Mesendoderm (in vitro differentiated cells): ENCODE measurements at regions not wholly inside any gene's neighbourhood (a gene's known extent, or its start where the extent isn't known, plus 50 kb on each side); places are given as distances from the start of the nearest gene placed in this dataset.

Experiments
- DNase-seq: peaks from one replicate; pipeline ENCODE4 v3.0.0; 2013
- H2AK5ac ChIP-seq: 2 replicates; pipeline ENCODE4 v1.6.1; 2013; ENCODE audit warnings: low read length, inconsistent platforms
- H2BK120ac ChIP-seq: 2 replicates; pipeline ENCODE4 v1.6.1; 2013; ENCODE audit warnings: low read depth, mild to moderate bottlenecking, low read length, moderate library complexity, mixed read lengths
- H2BK15ac ChIP-seq: replicated peaks from 2 replicates; pipeline ENCODE4 v1.6.1; 2013; ENCODE audit warnings: low read depth, mild to moderate bottlenecking, moderate library complexity
- H2BK5ac ChIP-seq: 2 replicates; pipeline ENCODE4 v1.6.1; 2013; ENCODE audit warnings: low read length, inconsistent platforms
- H3K18ac ChIP-seq: 2 replicates; pipeline ENCODE4 v1.6.1; 2013; ENCODE audit warnings: mild to moderate bottlenecking, low read length, mixed read lengths
- H3K23ac ChIP-seq: one replicate; pipeline ENCODE4 v1.6.1; 2013; ENCODE audit warnings: low read length
- H3K27ac ChIP-seq: 2 replicates; pipeline ENCODE4 v1.5.1; 2013; ENCODE audit warnings: low read depth, mild to moderate bottlenecking, inconsistent platforms, low read length, moderate library complexity
- H3K27me3 ChIP-seq: 2 replicates; pipeline ENCODE4 v1.6.1; 2013; ENCODE audit warnings: low read length, control low read depth, mild to moderate bottlenecking, inconsistent platforms; ENCODE audit not compliant: insufficient read depth, poor library complexity
- H3K36me3 ChIP-seq: 2 replicates; pipeline ENCODE4 v1.6.1; 2013; ENCODE audit warnings: low read length, inconsistent platforms; ENCODE audit not compliant: control insufficient read depth, insufficient read depth
- H3K4ac ChIP-seq: one replicate; pipeline ENCODE4 v1.6.1; 2013; ENCODE audit warnings: low read depth, mild to moderate bottlenecking, low read length, moderate library complexity
- H3K4me1 ChIP-seq: 2 replicates; pipeline ENCODE4 v1.6.1; 2013; ENCODE audit warnings: low read depth, low read length, inconsistent platforms; ENCODE audit not compliant: control insufficient read depth
- H3K4me2 ChIP-seq: 2 replicates; pipeline ENCODE4 v1.6.1; 2013; ENCODE audit warnings: low read length
- H3K4me3 ChIP-seq: 2 replicates; pipeline ENCODE4 v1.5.1; 2013; ENCODE audit warnings: mild to moderate bottlenecking, low read length
- H3K56ac ChIP-seq: one replicate; pipeline ENCODE4 v1.6.1; 2013; ENCODE audit warnings: low read length
- H3K79me1 ChIP-seq: 2 replicates; pipeline ENCODE4 v1.6.1; 2013; ENCODE audit warnings: low read length, inconsistent platforms
- H3K79me2 ChIP-seq: 2 replicates; pipeline ENCODE4 v1.6.1; 2013; ENCODE audit warnings: mild to moderate bottlenecking, low read length; ENCODE audit not compliant: control insufficient read depth, insufficient read depth
- H3K9ac ChIP-seq: 2 replicates; pipeline ENCODE4 v1.6.1; 2013; ENCODE audit warnings: low read length, inconsistent platforms
- H4K5ac ChIP-seq: one replicate; pipeline ENCODE4 v1.6.1; 2013; ENCODE audit warnings: low read length
- H4K8ac ChIP-seq: one replicate; pipeline ENCODE4 v1.6.1; 2013; ENCODE audit warnings: low read depth, mild to moderate bottlenecking, control low read depth, low read length, moderate library complexity
- WGBS: extraction: QIAGEN DNeasy Blood & Tissue Kit; methylation state at CpG from one replicate; pipeline ENCODE4 v1.1.7; 2013; ENCODE audit warnings: low lambda C conversion rate, missing lambda C conversion rate; ENCODE audit not compliant: insufficient coverage; ENCODE audit errors: extremely low coverage; 5-methylcytosine and 5-hydroxymethylcytosine counted together

DNA sequence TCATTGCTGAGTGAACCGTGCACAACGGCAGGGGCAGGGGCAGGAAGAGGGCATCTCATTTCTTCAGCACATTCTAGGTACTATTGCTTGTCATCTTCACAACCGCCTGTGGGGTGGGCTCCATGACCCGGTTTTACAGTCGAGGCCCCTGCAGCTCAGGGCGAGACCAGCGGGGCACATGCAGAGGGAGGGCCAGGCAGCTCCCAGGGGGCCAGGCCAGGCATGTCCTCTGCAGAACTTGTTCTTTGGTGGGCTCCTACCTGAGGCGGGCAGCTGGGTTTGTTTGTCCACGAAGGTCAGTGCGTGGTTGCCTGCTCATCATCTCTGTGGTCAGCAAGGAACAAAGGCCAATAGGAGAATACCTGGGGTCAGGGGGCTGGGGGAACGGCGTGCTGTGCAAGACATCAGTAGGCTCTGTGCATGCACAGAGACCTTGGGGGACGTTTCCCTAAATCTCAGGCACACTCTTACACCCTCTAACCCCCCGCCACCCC, 75.1 kb upstream of the LEP start:
- Histone ChIP-seq H3K27me3 (peaks cover 32% of the 10 kb centered on the region), H3K27ac (no peak overlapping the region), H3K79me2 (no peaks in the 10 kb centered on the region), H3K4ac (no peak overlapping the region), H3K4me2 (no peak overlapping the region), H3K9ac (no peak overlapping the region), H2BK5ac (no peak overlapping the region), H3K4me1 (peaks cover 2% of the 10 kb centered on the region), H3K4me3 (no peak overlapping the region), H3K56ac (no peak overlapping the region), H2BK120ac (no peak overlapping the region), H4K8ac (no peak overlapping the region), H2AK5ac (no peak overlapping the region), H3K36me3 (no peaks in the 10 kb centered on the region), H3K79me1 (no peaks in the 10 kb centered on the region), H2BK15ac (no peak overlapping the region), H4K5ac (no peak overlapping the region), H3K23ac (peak overlapping the region; percentile 45), H3K18ac (no peak overlapping the region)
- WGBS: no CpG with 5 or more reads among the region's 14 CpGs
- DNase-seq: peak; percentile 4

DNA sequence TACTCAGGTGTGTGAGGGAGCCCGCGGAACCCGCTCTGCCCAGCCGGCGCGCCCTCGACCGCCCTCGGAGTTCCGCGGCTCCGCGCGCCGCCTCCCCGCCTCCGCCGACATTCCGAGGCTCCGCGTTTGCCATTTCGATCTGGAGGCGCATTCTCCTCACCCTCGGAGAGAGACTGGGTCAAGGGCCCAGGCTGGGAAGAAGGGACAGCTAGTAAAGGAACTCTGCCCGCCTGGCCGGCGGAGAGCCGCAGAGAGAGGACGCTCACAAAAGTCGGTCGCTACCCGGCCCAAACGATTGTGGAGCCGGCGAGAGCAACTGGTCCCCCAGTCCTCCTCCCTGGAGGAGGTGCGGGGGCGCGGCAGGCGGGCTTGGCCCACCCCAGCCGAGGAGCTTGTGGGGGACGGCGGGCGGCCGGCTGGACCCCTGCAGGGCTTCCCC, 74.5 kb upstream of the LEP start:
- Histone ChIP-seq H3K23ac (no peak overlapping the region), H3K79me1 (no peaks in the 10 kb centered on the region), H2AK5ac (no peak overlapping the region), H4K8ac (no peak overlapping the region), H3K36me3 (no peaks in the 10 kb centered on the region), H4K5ac (no peak overlapping the region), H2BK5ac (no peak overlapping the region), H2BK120ac (no peak overlapping the region), H3K27me3 (peaks cover 32% of the 10 kb centered on the region), H3K56ac (peak overlapping the region; percentile 7), H3K79me2 (no peaks in the 10 kb centered on the region), H3K4ac (no peak overlapping the region), H3K4me3 (no peak overlapping the region), H3K18ac (no peak overlapping the region), H3K4me1 (peaks cover 2% of the 10 kb centered on the region), H3K27ac (no peak overlapping the region), H2BK15ac (no peak overlapping the region), H3K9ac (no peak overlapping the region), H3K4me2 (peak overlapping the region; percentile 70)
- no CpG with 5 or more reads among the region's 44 CpGs for WGBS
- DNase-seq: peak; percentile 32

DNA sequence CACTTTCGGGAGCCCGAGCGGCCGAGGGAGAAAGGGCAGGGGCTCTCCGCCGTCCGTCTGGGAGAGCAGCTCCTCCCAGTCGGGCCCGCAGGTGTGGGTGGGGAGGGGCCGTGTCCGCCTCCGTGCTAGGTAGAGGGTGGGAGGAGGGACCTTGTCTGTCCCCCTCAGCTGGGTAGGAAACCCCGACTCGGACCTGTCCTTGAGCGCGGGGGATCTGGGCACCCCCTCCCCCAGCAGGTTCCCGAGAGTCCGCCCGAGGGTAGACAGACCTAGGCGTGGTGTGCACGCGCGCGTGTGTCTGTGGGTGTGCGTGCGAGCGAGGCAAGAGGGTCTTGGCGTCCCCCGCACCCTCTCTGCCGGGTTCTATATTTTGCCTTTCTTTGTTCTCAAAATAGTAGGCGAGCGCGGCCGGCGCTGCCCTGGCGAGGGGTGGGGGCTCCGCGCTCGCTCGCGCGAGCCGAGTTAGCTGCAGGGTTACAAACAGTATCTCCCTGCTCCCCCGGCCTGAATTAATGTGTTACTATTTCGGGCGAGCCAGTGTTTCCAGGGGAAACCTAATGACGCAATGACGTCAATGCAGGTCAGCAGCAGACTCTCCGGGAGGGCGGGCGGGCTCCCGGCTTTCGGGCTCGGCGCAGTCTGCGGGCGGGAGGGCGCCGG, 73.9 kb upstream of the LEP start:
- H3K27ac ChIP-seq: no peak overlapping the region
- no peak overlapping the region for H2AK5ac ChIP-seq

GRCh38 chr7:128167791-128168666, 73.0 kb upstream of the LEP start:
- Histone ChIP-seq H4K8ac (no peak overlapping the region), H3K23ac (peak overlapping the region; percentile 66), H2AK5ac (no peak overlapping the region), H3K27me3 (peaks cover 32% of the 10 kb centered on the region), H3K18ac (no peak overlapping the region), H3K4ac (no peak overlapping the region), H2BK120ac (no peak overlapping the region), H3K4me2 (no peak overlapping the region), H3K4me1 (peaks cover 2% of the 10 kb centered on the region), H3K9ac (no peak overlapping the region), H3K79me1 (no peaks in the 10 kb centered on the region), H3K36me3 (no peaks in the 10 kb centered on the region), H3K27ac (no peak overlapping the region), H3K4me3 (no peak overlapping the region), H4K5ac (no peak overlapping the region), H3K56ac (no peak overlapping the region), H2BK5ac (no peak overlapping the region), H3K79me2 (no peaks in the 10 kb centered on the region), H2BK15ac (no peak overlapping the region)
- DNase-seq: no peak
- no CpG with 5 or more reads among the region's 59 CpGs for WGBS

More for the DNA sequence above, 73.9 kb upstream of the LEP start:
- Histone ChIP-seq H3K9ac (no peak overlapping the region), H2BK5ac (no peak overlapping the region), H3K4me1 (peaks cover 2% of the 10 kb centered on the region), H3K36me3 (no peaks in the 10 kb centered on the region), H4K8ac (no peak overlapping the region), H2BK120ac (no peak overlapping the region), H3K23ac (no peak overlapping the region), H3K79me1 (no peaks in the 10 kb centered on the region), H3K56ac (no peak overlapping the region), H3K4me3 (no peak overlapping the region), H3K4me2 (peak overlapping the region; percentile 70), H4K5ac (no peak overlapping the region), H3K79me2 (no peaks in the 10 kb centered on the region), H2BK15ac (no peak overlapping the region), H3K27me3 (peaks cover 32% of the 10 kb centered on the region), H3K18ac (no peak overlapping the region), H3K4ac (no peak overlapping the region)
- WGBS: no CpG with 5 or more reads among the region's 59 CpGs
- peak; percentile 60 for DNase-seq

DNA sequence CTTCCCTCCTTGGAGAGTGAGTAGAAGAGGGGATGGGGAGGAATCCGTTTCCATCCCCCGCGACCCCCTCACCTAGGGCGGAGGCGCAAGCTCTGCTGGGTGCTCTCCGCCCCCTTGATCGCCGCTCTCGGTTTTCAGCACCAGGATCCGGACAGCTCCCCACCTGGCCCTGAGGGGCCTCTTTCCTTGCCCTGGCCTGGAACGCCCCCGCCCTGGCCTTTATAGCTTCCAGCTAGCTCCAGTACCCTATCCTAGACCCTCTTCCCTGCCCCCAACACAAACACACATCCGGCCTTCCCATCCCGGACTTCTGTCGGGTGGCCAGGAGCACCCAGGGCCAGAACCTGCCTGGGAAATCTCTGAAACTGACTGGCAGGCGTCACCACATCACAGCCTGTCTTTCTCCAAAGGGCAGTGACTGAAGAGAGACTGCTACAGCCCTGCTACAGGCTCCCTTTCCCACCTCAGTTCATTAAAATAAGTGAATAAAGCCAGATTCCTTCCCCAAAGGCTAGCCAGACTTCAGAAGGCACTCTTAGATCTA, 72.3 kb upstream of the LEP start:
- no CpG with 5 or more reads among the region's 16 CpGs for WGBS

More for the DNA sequence above, 72.3 kb upstream of the LEP start:
- no peak overlapping the region for H2AK5ac ChIP-seq
- no peak overlapping the region for H3K23ac ChIP-seq
- DNase-seq: peak; percentile 89
- no peak overlapping the region for H3K4me2 ChIP-seq
- H4K5ac ChIP-seq: no peak overlapping the region
- H3K79me2 ChIP-seq: no peaks in the 10 kb centered on the region
- no peak overlapping the region for H4K8ac ChIP-seq
- H3K79me1 ChIP-seq: no peaks in the 10 kb centered on the region
- H2BK15ac ChIP-seq: no peak overlapping the region
- H3K18ac ChIP-seq: no peak overlapping the region
- H3K36me3 ChIP-seq: no peaks in the 10 kb centered on the region
- H3K4ac ChIP-seq: no peak overlapping the region
- no peak overlapping the region for H3K4me3 ChIP-seq
- peaks cover 32% of the 10 kb centered on the region for H3K27me3 ChIP-seq
- peaks cover under 1% of the 10 kb centered on the region for H3K4me1 ChIP-seq
- no peak overlapping the region for H2BK5ac ChIP-seq
- no peak overlapping the region for H3K9ac ChIP-seq
- H3K27ac ChIP-seq: no peak overlapping the region
- H3K56ac ChIP-seq: no peak overlapping the region
- H2BK120ac ChIP-seq: no peak overlapping the region
